NCI-H2227 treated with DMSO at 0.1 percent for 48 hours (cell line): ENCODE measurements at regions not wholly inside any gene's neighbourhood (a gene's known extent, or its start where the extent isn't known, plus 50 kb on each side); places are given as distances from the start of the nearest gene placed in this dataset.

ENCODE experiments used
- DNase-seq: peaks from one replicate; lab custom pipeline; 2025; lab: John Stamatoyannopoulos, UW

GRCh38 chr6:169847901-169848311, 96.5 kb downstream of the ERMARD start:
- DNase-seq: no peak

GRCh38 chr6:169847141-169847674, 95.8 kb downstream of the ERMARD start:
- no peak for DNase-seq

- DNase-seq: no peak
Measured at GRCh38 chr6:169846286-169847056, 95.0 kb downstream of the ERMARD start.

- DNase-seq: no peak
Measured at GRCh38 chr6:169845426-169846285, 94.2 kb downstream of the ERMARD start.

GRCh38 chr6:169844946-169845345, 93.5 kb downstream of the ERMARD start:
- DNase-seq: no peak

GRCh38 chr6:169843991-169844390, 92.6 kb downstream of the ERMARD start:
- DNase-seq: no peak

GRCh38 chr6:169843110-169843509, 91.7 kb downstream of the ERMARD start:
- DNase-seq: no peak

- no peak for DNase-seq
Measured at GRCh38 chr6:169841907-169842606, 90.6 kb downstream of the ERMARD start.

GRCh38 chr6:169841251-169841650, 89.8 kb downstream of the ERMARD start:
- DNase-seq: no peak

GRCh38 chr6:169839898-169840631, 88.6 kb downstream of the ERMARD start:
- DNase-seq: no peak

GRCh38 chr6:169839493-169839892, 88.1 kb downstream of the ERMARD start:
- no peak for DNase-seq

- DNase-seq: no peak
Measured at GRCh38 chr6:169839029-169839481, 87.6 kb downstream of the ERMARD start.

GRCh38 chr6:169838346-169839028, 87.1 kb downstream of the ERMARD start:
- no peak for DNase-seq

- DNase-seq: no peak
Measured at GRCh38 chr6:169837529-169838250, 86.3 kb downstream of the ERMARD start.

GRCh38 chr6:169833258-169833794, 81.9 kb downstream of the ERMARD start:
- DNase-seq: no peak

- no peak for DNase-seq
Measured at GRCh38 chr6:169832247-169832948, 81.0 kb downstream of the ERMARD start.

- no peak for DNase-seq
Measured at GRCh38 chr6:169831450-169832246, 80.2 kb downstream of the ERMARD start.
